NT2/D1 (cell line): ENCODE measurements at regions not wholly inside any gene's neighbourhood (a gene's known extent, or its start where the extent isn't known, plus 50 kb on each side); places are given as distances from the start of the nearest gene placed in this dataset.

ENCODE experiments used
- YY1 ChIP-seq: IDR thresholded peaks from 2 replicates; pipeline ENCODE4 v1.6.1; 2011; ENCODE audit not compliant: insufficient read length, insufficient read depth
- ZNF274 ChIP-seq: IDR thresholded peaks from 2 replicates; pipeline ENCODE4 v1.6.1; 2011; ENCODE audit warnings: mild to moderate bottlenecking, low read depth, low read length

DNA sequence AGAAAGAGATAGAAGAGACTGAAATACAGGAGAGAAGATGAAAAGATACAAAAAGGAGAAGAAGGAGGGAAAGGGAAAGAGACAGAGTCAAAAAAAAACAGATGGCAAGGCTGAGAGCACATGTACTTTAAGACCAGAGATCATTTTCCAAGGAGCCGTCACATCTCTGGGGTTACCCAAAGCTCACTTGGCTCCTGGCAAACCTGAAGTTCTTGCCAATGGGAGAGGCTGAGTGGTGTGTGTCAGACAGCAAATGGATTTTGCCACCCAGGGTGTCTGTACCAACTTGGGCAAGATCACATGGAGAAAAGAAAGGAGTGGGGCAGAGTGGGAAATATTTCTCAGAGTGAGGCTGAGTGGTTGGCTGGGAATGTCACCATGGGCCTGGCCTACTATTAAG is 219.3 kb upstream of the TNP1 start:
- TF ChIP-seq YY1 (no peak), ZNF274 (no peak)
